ENCODE measurements at regions not wholly inside any gene's neighbourhood (a gene's known extent, or its start where the extent isn't known, plus 50 kb on each side); places are given as distances from the start of the nearest gene placed in this dataset.
A peak's percentile ranks its signal among the peaks of the same experiment; 100 is the strongest.

- TF ChIP-seq ZNF891 (CRISPR knock-in tag; IDR thresholded peaks at IDR 0.05) (no peak), ZFP36 (IDR thresholded peaks at IDR 0.05; ENCODE audit: borderline replicate concordance, low read depth, low read length, partially characterized antibody) (no peak), HNRNPL (IDR thresholded peaks at IDR 0.05; ENCODE audit: low read depth, low read length) (no peak), CENPX (CRISPR knock-in tag; IDR thresholded peaks at IDR 0.05) (no peak), ZHX2 (IDR thresholded peaks at IDR 0.05; ENCODE audit: low read depth) (no peak), ZHX2 (CRISPR knock-in tag; IDR thresholded peaks at IDR 0.05; ENCODE audit: borderline replicate concordance) (no peak), E2F2 (CRISPR knock-in tag; IDR thresholded peaks at IDR 0.05; ENCODE audit: borderline replicate concordance) (no peak), MEF2D (CRISPR knock-in tag; IDR thresholded peaks at IDR 0.05) (peak; percentile 72; the same call in 1 of the 2 replicates), ZBTB26 (CRISPR knock-in tag; IDR thresholded peaks at IDR 0.05; ENCODE audit: borderline replicate concordance) (peak; percentile 79; the same call in 1 of the 2 replicates), ZNF710 (CRISPR knock-in tag; IDR thresholded peaks at IDR 0.05; ENCODE audit: borderline replicate concordance) (no peak; the same call in 1 of the 2 replicates), ZNF282 (IDR thresholded peaks at IDR 0.05; ENCODE audit: partially characterized antibody) (no peak), STAT6 (CRISPR knock-in tag; IDR thresholded peaks at IDR 0.05; ENCODE audit: borderline replicate concordance) (0 out of 2 replicates have a peak, but pooled peaks have one; percentile 21), HBP1 (CRISPR knock-in tag; IDR thresholded peaks at IDR 0.05; ENCODE audit: low read depth) (no peak), ZFP36L1 (CRISPR knock-in tag; IDR thresholded peaks at IDR 0.05) (peak; percentile 59; the same call in 1 of the 2 replicates)
Observed at GRCh38 chr1:182249201-182249676, 142.4 kb downstream of the GLUL start (continued).
